GM12878 (cell line): ENCODE measurements at regions not wholly inside any gene's neighbourhood (a gene's known extent, or its start where the extent isn't known, plus 50 kb on each side); places are given as distances from the start of the nearest gene placed in this dataset.

Experiments used
- ATAC-seq: fragments of 200-7000 bp; cut with Tn5 transposase; 3 replicates; pipeline ENCODE4 v1.9.1; 2020; ENCODE audit warnings: mild to moderate bottlenecking, moderate library complexity
- BruUV-seq: library from RNA; stranded (reverse); fragments of 400-500 nt; replicated peaks from 2 replicates; lab custom pipeline; 2021; lab: Mats Ljungman, UMichigan
- CTCF ChIA-PET: fragments of 300-600 bp; sonication (Branson Sonifier 250); formaldehyde crosslinking; extraction: SDS; loops from one replicate; lab custom pipeline; 2021; ENCODE audit warnings: inconsistent platforms; lab: Yijun Ruan, JAX
- POLR2A ChIA-PET: fragments of 350-600 bp; formaldehyde crosslinking; extraction: SDS; loops from one replicate; lab custom pipeline; 2021; ENCODE audit warnings: inconsistent platforms; lab: Charles Lee
- RAD21 ChIA-PET: fragments of 300-600 bp; sonication (Branson Sonifier 250); formaldehyde crosslinking; loops from one replicate; lab custom pipeline; 2023; ENCODE audit warnings: antibody characterized with exemption; ENCODE audit not compliant: unreplicated experiment; lab: Charles Lee
- SMC1A ChIA-PET: fragments of 300-600 bp; sonication (Branson Sonifier 250); formaldehyde crosslinking; loops from one replicate; lab custom pipeline; 2023; ENCODE audit not compliant: unreplicated experiment, uncharacterized antibody; lab: Charles Lee
- DNase-seq: peaks from one replicate; pipeline ENCODE4 v3.0.0-alpha.2; 2011; ENCODE audit warnings: low read depth, low spot score
- FAIRE-seq: peaks from 3 replicates; lab custom pipeline; 2011; peaks lifted over from hg19 to GRCh38; lab: Jason Lieb, UNC
- H2AFZ ChIP-seq: 2 replicates; pipeline ENCODE4 v1.6.0; 2011; ENCODE audit warnings: low read depth, low read length, control low read depth; ENCODE audit not compliant: control insufficient read depth
- H3K27ac ChIP-seq: 2 replicates; pipeline ENCODE4 v1.5.1; 2011; ENCODE audit warnings: control low read depth; ENCODE audit not compliant: control insufficient read depth, insufficient read depth
- H3K27me3 ChIP-seq, 2 experiments: replicated peaks in 1 of 2; 2 replicates each; pipeline versions ENCODE4 v1.6.0 to v1.6.1; 2011; ENCODE audit warnings: low read length in 1 of 2; ENCODE audit not compliant: control insufficient read depth in 2 of 2, insufficient read depth in 2 of 2
- H3K36me3 ChIP-seq, 2 experiments: 2 replicates each; pipeline ENCODE4 v1.5.1; 2011; ENCODE audit warnings: low read length in 1 of 2; ENCODE audit not compliant: control insufficient read depth in 2 of 2, insufficient read depth in 2 of 2
- H3K4me1 ChIP-seq: 2 replicates; pipeline ENCODE4 v1.6.1; 2011; ENCODE audit warnings: mild to moderate bottlenecking, low read length, moderate library complexity, mixed read lengths; ENCODE audit not compliant: control insufficient read depth, insufficient read depth
- H3K4me2 ChIP-seq: 2 replicates; pipeline ENCODE4 v1.6.0; 2011; ENCODE audit warnings: control low read depth; ENCODE audit not compliant: control insufficient read depth, insufficient read depth
- H3K4me3 ChIP-seq: fragments of 200-600 bp; sonication (generic); 2 replicates; pipeline ENCODE4 v1.5.1; 2016
- H3K79me2 ChIP-seq: 2 replicates; pipeline ENCODE4 v1.6.0; 2011; ENCODE audit warnings: low read length; ENCODE audit not compliant: control insufficient read depth, insufficient read depth
- H3K9ac ChIP-seq: 2 replicates; pipeline ENCODE4 v1.8.0; 2011; ENCODE audit warnings: low read length, control low read depth, mixed read lengths; ENCODE audit not compliant: control insufficient read depth, insufficient read depth
- H3K9me3 ChIP-seq: replicated peaks from 3 replicates; pipeline ENCODE4 v1.5.1; 2011; ENCODE audit warnings: mild to moderate bottlenecking, low read length; ENCODE audit not compliant: control insufficient read depth, insufficient read depth
- H4K20me1 ChIP-seq: 2 replicates; pipeline ENCODE4 v1.6.0; 2011; ENCODE audit not compliant: control insufficient read depth, insufficient read depth
- ATF2 ChIP-seq: IDR thresholded peaks from 2 replicates; pipeline ENCODE4 v1.6.1; 2012; ENCODE audit warnings: low read length, inconsistent platforms
- ETV6 ChIP-seq, 2 experiments: fragments of 450-650 bp in 1 of 2; IDR thresholded peaks in 1 of 2; conservative IDR thresholded peaks in 1 of 2; 2 replicates each; pipeline ENCODE4 v1.6.1; 2014; ENCODE audit warnings: antibody characterized with exemption in 1 of 2, borderline replicate concordance in 1 of 2, low read depth in 1 of 2, mild to moderate bottlenecking in 1 of 2, moderate library complexity in 1 of 2
- FOXK2 ChIP-seq: fragments of 450-650 bp; IDR thresholded peaks from 2 replicates; pipeline ENCODE4 v1.6.1; 2017; ENCODE audit warnings: mild to moderate bottlenecking, moderate library complexity
- MEF2A ChIP-seq: IDR thresholded peaks from 2 replicates; pipeline ENCODE4 v1.6.1; 2011; ENCODE audit warnings: low read depth, mild to moderate bottlenecking, low read length, moderate library complexity; ENCODE audit not compliant: insufficient read depth
- MEF2B ChIP-seq: fragments of 450-650 bp; IDR thresholded peaks from 2 replicates; pipeline ENCODE4 v1.6.1; 2018; ENCODE audit warnings: mild to moderate bottlenecking, moderate library complexity; ENCODE audit not compliant: partially characterized antibody, poor library complexity, severe bottlenecking
- MYC ChIP-seq: IDR thresholded peaks from 2 replicates; pipeline ENCODE4 v1.6.1; 2011; ENCODE audit warnings: mild to moderate bottlenecking, low read length, moderate library complexity, inconsistent platforms; ENCODE audit not compliant: insufficient read depth, insufficient replicate concordance, insufficient read length, severe bottlenecking
- NRF1 ChIP-seq: conservative IDR thresholded peaks from 2 replicates; pipeline ENCODE4 v1.6.1; 2011; ENCODE audit warnings: mild to moderate bottlenecking, low read depth, low read length, improper control_type of control experiment
- PAX8 ChIP-seq: fragments of 450-650 bp; IDR thresholded peaks from 2 replicates; pipeline ENCODE4 v1.6.1; 2017; ENCODE audit warnings: mild to moderate bottlenecking, moderate library complexity
- PRDM15 ChIP-seq: fragments of 450-650 bp; formaldehyde crosslinking; IDR thresholded peaks from 2 replicates; pipeline ENCODE4 v1.4.0; 2020; ENCODE audit warnings: mild to moderate bottlenecking, moderate library complexity
- RUNX3 ChIP-seq: IDR thresholded peaks from 2 replicates; pipeline ENCODE4 v1.6.1; 2012; ENCODE audit warnings: low read length, inconsistent platforms
- SMAD1 ChIP-seq: fragments of 450-650 bp; IDR thresholded peaks from 2 replicates; pipeline ENCODE4 v1.6.1; 2018; ENCODE audit warnings: mild to moderate bottlenecking, low read depth; ENCODE audit not compliant: partially characterized antibody
- ZSCAN29 ChIP-seq: fragments of 450-650 bp; IDR thresholded peaks from 2 replicates; pipeline ENCODE4 v1.6.1; 2017; ENCODE audit warnings: mild to moderate bottlenecking, moderate library complexity
- WGBS: methylation state at CpG from one replicate; pipeline ENCODE4 v1.1.6; 2016; ENCODE audit warnings: low lambda C conversion rate; ENCODE audit not compliant: insufficient replicate concordance, insufficient coverage; ENCODE audit errors: missing lambda C conversion rate; 5-methylcytosine and 5-hydroxymethylcytosine counted together
- in situ Hi-C: fragments of 300-500 bp; cut with MboI; formaldehyde crosslinking; loops from 9 replicates; pipeline ENCODE4 v1.14.3; 2018; ENCODE audit warnings: mixed read lengths
- intact Hi-C: fragments of 100-400 bp; cut with micrococcal nuclease; formaldehyde crosslinking; loops from one replicate; pipeline ENCODE4 v1.14.2; 2022; ENCODE audit not compliant: unreplicated experiment
- TF ChIP-seq, protein P1 (sequence below): fragments of 450-650 bp; IDR thresholded peaks from 2 replicates; pipeline ENCODE4 v1.6.1; 2017; ENCODE audit warnings: borderline replicate concordance

GRCh38 chr4:85298037-85298436, 176.9 kb upstream of the ARHGAP24 start (continued):
- TF ChIP-seq PRDM15 (CRISPR knock-in tag): no peak

DNA sequence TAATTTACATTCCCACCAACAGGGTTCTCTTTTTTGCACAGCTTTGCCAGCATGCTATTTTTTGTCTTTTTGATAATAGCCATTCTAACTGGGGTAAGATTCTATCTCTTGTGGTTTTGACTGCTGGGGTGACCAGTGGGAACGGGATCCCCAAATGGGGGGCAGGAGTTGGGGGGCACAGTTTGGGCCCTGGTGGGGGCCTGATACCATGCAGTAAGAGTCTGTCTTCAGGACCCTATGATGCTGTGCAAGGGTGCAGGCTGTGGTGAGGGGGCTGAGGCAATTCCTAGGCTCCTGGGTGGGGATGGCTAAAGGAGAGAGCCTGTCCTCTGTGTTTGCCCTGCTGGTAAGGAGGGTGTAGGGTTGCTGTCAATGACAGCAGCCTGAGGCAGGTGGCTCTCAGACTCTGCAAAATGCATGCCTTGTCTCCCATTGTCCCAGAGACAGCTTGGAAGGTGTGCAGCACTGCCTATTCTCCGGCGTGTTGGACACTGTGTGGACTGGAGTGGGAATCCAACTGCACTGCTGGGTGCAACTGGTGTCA, 172.7 kb upstream of the ARHGAP24 start:
- SMC1A ChIA-PET: no interaction called here
- H3K9ac ChIP-seq: no peak overlapping the region
- H3K9me3 ChIP-seq: no peaks in the 10 kb centered on the region
- CTCF ChIA-PET: no interaction called here
- ATAC-seq: no peak
- intact Hi-C loops: no loop called here
- no TSS peak for BruUV-seq
- RAD21 ChIA-PET: no interaction called here
- no peak overlapping the region for H3K4me3 ChIP-seq
- WGBS: 0% methylated on average over 3 of the region's 3 CpGs
- no peaks in the 10 kb centered on the region for H3K4me1 ChIP-seq
- H4K20me1 ChIP-seq: no peaks in the 10 kb centered on the region
- DNase-seq: no peak
- no peak overlapping the region for H3K27ac ChIP-seq
- in situ Hi-C loops: no loop called here
- no peak overlapping the region for H2AFZ ChIP-seq
- no peak for FAIRE-seq
- no peaks in the 10 kb centered on the region for H3K27me3 ChIP-seq
- no peak for TF ChIP-seq MEF2B
- TF ChIP-seq MEF2A: no peak
- no peak for TF ChIP-seq ETV6 (conservative IDR thresholded peaks at IDR 0.05 in 1 of 2, IDR thresholded peaks at IDR 0.05 in 1 of 2; ENCODE audit: borderline replicate concordance in 1 of 2, low read depth in 1 of 2)
- TF ChIP-seq ZSCAN29: no peak
- TF ChIP-seq, protein P1, sequence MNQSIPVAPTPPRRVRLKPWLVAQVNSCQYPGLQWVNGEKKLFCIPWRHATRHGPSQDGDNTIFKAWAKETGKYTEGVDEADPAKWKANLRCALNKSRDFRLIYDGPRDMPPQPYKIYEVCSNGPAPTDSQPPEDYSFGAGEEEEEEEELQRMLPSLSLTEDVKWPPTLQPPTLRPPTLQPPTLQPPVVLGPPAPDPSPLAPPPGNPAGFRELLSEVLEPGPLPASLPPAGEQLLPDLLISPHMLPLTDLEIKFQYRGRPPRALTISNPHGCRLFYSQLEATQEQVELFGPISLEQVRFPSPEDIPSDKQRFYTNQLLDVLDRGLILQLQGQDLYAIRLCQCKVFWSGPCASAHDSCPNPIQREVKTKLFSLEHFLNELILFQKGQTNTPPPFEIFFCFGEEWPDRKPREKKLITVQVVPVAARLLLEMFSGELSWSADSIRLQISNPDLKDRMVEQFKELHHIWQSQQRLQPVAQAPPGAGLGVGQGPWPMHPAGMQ: no peak
- no peak for TF ChIP-seq ATF2
- no peak for TF ChIP-seq NRF1
- no peak for TF ChIP-seq SMAD1
- no peak for TF ChIP-seq MYC
- TF ChIP-seq RUNX3: no peak
- no peak for TF ChIP-seq FOXK2
- TF ChIP-seq PAX8: no peak
- H3K4me2 ChIP-seq: no peak overlapping the region
- no peaks in the 10 kb centered on the region for H3K36me3 ChIP-seq
- POLR2A ChIA-PET: no interaction called here
- H3K79me2 ChIP-seq: no peaks in the 10 kb centered on the region
